ENCODE measurements at regions not wholly inside any gene's neighbourhood (a gene's known extent, or its start where the extent isn't known, plus 50 kb on each side); places are given as distances from the start of the nearest gene placed in this dataset.

- DNase-seq: no peak
These were observed 199.0 kb downstream of the PTEN start for GRCh38 chr10:88062385-88062784.

- DNase-seq: no peak
These were observed 199.5 kb downstream of the PTEN start for GRCh38 chr10:88062798-88063472.

- DNase-seq: no peak
These were observed 200.6 kb downstream of the PTEN start for GRCh38 chr10:88063861-88064557.

- no peak for DNase-seq
These were observed 201.4 kb downstream of the PTEN start for GRCh38 chr10:88064608-88065382.

GRCh38 chr10:88065383-88066049 is 202.1 kb downstream of the PTEN start:
- DNase-seq: no peak

GRCh38 chr10:88066319-88066718 is 202.9 kb downstream of the PTEN start:
- no peak for DNase-seq

- DNase-seq: no peak
These were observed 203.5 kb downstream of the PTEN start for GRCh38 chr10:88066876-88067275.

- no peak for DNase-seq
These were observed 204.3 kb downstream of the PTEN start for GRCh38 chr10:88067737-88068136.

- DNase-seq: no peak
These were observed 205.9 kb downstream of the PTEN start for GRCh38 chr10:88069338-88069737.

- DNase-seq: no peak
These were observed 206.9 kb downstream of the PTEN start for GRCh38 chr10:88070080-88070880.

GRCh38 chr10:88071879-88072278 is 208.5 kb downstream of the PTEN start:
- no peak for DNase-seq

GRCh38 chr10:88073682-88074081 is 210.3 kb downstream of the PTEN start:
- no peak for DNase-seq

- no peak for DNase-seq
These were observed 211.5 kb downstream of the PTEN start for GRCh38 chr10:88074971-88075370.

- no peak for DNase-seq
These were observed 212.8 kb downstream of the PTEN start for GRCh38 chr10:88076027-88076880.

- no peak for DNase-seq
These were observed 214.6 kb downstream of the PTEN start for GRCh38 chr10:88077977-88078376.

GRCh38 chr10:88080213-88080612 is 216.8 kb downstream of the PTEN start:
- no peak for DNase-seq

GRCh38 chr10:88081457-88082054 is 218.1 kb downstream of the PTEN start:
- no peak for DNase-seq

GRCh38 chr10:88082391-88082790 is 219.0 kb downstream of the PTEN start:
- no peak for DNase-seq

GRCh38 chr10:88082806-88083596 is 219.6 kb downstream of the PTEN start:
- DNase-seq: no peak

- DNase-seq: no peak
These were observed 220.2 kb downstream of the PTEN start for GRCh38 chr10:88083597-88083989.

Data from NCI-H524 treated with DMSO at 0.1 percent for 48 hours (cell line).